H7 (cell line): ENCODE measurements at regions not wholly inside any gene's neighbourhood (a gene's known extent, or its start where the extent isn't known, plus 50 kb on each side); places are given as distances from the start of the nearest gene placed in this dataset.

Experiments
- DNase-seq: peaks from one replicate; pipeline ENCODE4 v3.0.0; 2012
- H3K27me3 ChIP-seq: 2 replicates; pipeline ENCODE4 v1.6.0; 2011; ENCODE audit warnings: mild to moderate bottlenecking, low read length; ENCODE audit not compliant: control insufficient read depth, insufficient read depth
- H3K36me3 ChIP-seq: replicated peaks from 2 replicates; pipeline ENCODE4 v1.5.1; 2011; ENCODE audit warnings: low read length; ENCODE audit not compliant: control insufficient read depth, insufficient read depth
- H3K4me3 ChIP-seq: 2 replicates; pipeline ENCODE4 v1.5.1; 2011; ENCODE audit warnings: low read depth, mild to moderate bottlenecking, control low read depth, low read length, moderate library complexity; ENCODE audit not compliant: insufficient read depth

DNA sequence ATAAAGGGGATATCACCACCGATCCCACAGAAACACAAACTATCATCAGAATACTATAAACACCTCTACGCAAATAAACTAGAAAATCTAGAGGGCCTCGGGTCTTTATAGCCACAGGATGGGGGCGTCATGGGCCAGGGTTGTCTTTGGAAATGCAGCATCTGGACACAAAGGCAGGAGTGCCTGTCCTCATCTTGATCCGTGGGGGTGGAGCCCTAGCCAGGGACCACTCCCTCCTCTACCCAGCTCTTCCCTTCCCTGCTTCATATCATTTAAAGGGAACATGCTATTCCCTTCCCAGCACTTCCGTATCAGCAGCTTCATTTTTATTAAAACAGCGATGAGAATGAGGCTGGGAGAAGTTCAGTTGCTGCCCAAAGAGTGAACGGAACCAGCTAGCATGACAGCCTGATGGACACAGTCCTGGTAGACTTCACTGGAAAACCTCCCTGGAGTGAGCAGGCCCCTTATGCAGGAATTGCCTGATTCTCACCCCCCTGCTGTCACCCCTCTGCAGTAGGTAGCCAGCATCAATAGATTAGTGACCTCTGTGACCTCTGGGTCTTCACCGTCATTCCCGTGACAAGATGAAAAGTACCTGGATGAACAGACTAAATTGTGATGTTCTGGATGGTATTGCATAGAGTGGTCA, 251.4 kb upstream of the RGS6 start:
- Histone ChIP-seq H3K27me3 (no peaks in the 10 kb centered on the region), H3K36me3 (no peaks in the 10 kb centered on the region), H3K4me3 (no peak overlapping the region)
- DNase-seq: peak; percentile 68

DNA sequence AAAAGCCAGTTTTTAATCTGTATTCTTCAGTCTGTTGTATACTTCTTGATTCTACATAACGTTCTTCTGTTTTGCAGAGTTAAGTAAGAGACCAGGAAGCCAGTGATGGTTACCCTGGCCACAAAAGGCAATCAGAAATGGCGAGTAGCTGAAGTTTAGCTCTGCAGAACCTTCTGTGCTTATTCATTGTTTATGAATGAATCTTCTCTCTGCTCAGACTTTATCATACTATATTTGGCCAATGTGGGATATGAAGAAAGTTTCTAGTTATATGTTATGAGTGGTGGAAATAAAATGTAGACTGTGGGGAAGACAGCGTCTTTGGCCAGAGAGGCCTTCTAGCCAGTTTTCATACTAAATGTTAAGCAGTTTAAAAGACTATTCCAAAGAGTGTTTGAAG, 249.9 kb upstream of the RGS6 start:
- DNase-seq: no peak
- H3K27me3 ChIP-seq: no peaks in the 10 kb centered on the region
- H3K4me3 ChIP-seq: no peak overlapping the region
- H3K36me3 ChIP-seq: no peaks in the 10 kb centered on the region

- Histone ChIP-seq H3K36me3 (no peaks in the 10 kb centered on the region), H3K4me3 (no peak overlapping the region), H3K27me3 (no peaks in the 10 kb centered on the region)
- DNase-seq: no peak
Measured at GRCh38 chr14:71684323-71684722, 247.9 kb upstream of the RGS6 start.

- no peak overlapping the region for H3K4me3 ChIP-seq
- DNase-seq: no peak
- no peaks in the 10 kb centered on the region for H3K27me3 ChIP-seq
- H3K36me3 ChIP-seq: no peaks in the 10 kb centered on the region
Measured at GRCh38 chr14:71686677-71687076, 245.6 kb upstream of the RGS6 start.

DNA sequence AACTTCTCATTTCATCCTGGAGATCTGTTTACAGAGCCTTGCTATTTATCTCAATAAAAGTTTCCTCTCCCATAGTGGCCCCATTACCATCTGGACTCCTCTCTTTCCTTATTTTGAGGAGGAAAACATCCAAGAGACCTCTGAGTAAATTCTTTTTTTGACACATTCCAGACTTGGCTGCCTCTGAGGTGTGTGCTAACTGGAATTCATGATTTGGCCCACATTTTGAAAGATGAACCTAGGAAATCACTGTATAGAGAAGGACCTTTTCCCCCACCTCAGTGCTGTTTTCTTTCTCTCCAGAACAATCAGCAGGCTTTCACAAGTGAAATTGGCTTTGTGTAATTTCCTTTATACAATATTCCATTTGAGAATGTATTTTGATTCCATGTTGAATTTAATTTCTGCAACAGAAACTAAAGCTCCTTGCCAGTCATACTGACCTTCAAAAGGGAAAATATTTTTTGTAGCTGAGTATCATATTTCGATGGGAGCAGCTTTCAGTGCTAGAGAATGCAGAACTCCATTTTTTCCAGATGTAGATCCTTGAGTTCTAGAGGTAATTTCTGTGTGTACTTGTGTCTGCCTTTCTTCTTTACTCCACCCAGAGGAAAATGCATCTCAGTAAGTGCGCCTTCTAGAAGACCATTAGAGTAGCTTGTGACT, 244.9 kb upstream of the RGS6 start:
- Histone ChIP-seq H3K36me3 (no peaks in the 10 kb centered on the region), H3K27me3 (no peaks in the 10 kb centered on the region), H3K4me3 (no peak overlapping the region)
- no peak for DNase-seq

DNA sequence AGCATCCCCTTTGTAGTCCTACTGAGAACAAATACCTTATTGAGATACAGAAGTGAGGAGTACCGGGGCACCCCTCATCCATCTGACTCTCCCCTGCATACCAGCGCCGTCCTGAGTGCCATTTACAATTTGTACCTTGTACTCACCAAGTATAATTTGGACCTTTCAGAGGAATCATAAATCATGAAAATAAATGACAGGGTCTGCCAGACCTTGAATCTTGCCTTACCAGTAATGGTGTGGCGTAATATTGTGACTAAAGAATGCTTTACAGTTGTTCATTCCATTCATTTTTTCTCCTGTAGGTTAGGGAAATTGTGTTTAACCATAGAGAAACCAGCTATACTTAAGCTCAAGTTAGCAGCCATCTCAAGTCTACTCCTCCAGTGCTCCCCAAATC, 243.7 kb upstream of the RGS6 start:
- Histone ChIP-seq H3K4me3 (no peak overlapping the region), H3K27me3 (no peaks in the 10 kb centered on the region), H3K36me3 (no peaks in the 10 kb centered on the region)
- DNase-seq: no peak

GRCh38 chr14:71690478-71690877, 241.8 kb upstream of the RGS6 start:
- Histone ChIP-seq H3K27me3 (no peaks in the 10 kb centered on the region), H3K36me3 (no peaks in the 10 kb centered on the region), H3K4me3 (no peak overlapping the region)
- no peak for DNase-seq

- no peak for DNase-seq
- Histone ChIP-seq H3K36me3 (no peaks in the 10 kb centered on the region), H3K4me3 (no peak overlapping the region), H3K27me3 (no peaks in the 10 kb centered on the region)
Measured at GRCh38 chr14:71692496-71692895, 239.7 kb upstream of the RGS6 start.

DNA sequence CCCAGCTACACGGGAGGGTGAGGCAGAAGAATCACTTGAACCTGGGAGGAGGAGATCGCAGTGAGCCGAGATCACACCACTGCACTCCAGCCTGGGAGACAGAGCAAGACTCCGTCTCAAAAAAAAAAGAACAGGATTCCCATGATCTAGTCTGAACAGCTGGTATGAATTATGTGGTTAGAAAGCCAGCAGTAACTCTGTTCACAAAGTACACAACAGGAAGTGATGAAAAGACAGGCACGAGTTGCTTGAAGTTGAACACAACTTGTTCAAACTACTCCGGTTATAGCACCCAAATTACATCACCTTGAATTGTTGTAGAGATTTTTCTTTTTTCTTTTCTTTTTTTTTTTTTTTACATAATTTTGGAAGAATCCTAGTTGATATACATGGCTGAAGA, 238.8 kb upstream of the RGS6 start:
- no peak for DNase-seq
- H3K36me3 ChIP-seq: no peaks in the 10 kb centered on the region
- H3K27me3 ChIP-seq: no peaks in the 10 kb centered on the region

GRCh38 chr14:71694591-71695530, 237.4 kb upstream of the RGS6 start:
- no peaks in the 10 kb centered on the region for H3K36me3 ChIP-seq
- H3K27me3 ChIP-seq: no peaks in the 10 kb centered on the region
- H3K4me3 ChIP-seq: no peak overlapping the region
- DNase-seq: no peak

More for the DNA sequence above, 238.8 kb upstream of the RGS6 start:
- H3K4me3 ChIP-seq: no peak overlapping the region

- Histone ChIP-seq H3K36me3 (no peaks in the 10 kb centered on the region), H3K27me3 (no peaks in the 10 kb centered on the region), H3K4me3 (no peak overlapping the region)
- no peak for DNase-seq
Measured at GRCh38 chr14:71695611-71696350, 236.4 kb upstream of the RGS6 start.

GRCh38 chr14:71698027-71698426, 234.2 kb upstream of the RGS6 start:
- no peak for DNase-seq
- no peak overlapping the region for H3K4me3 ChIP-seq
- H3K36me3 ChIP-seq: no peaks in the 10 kb centered on the region
- no peaks in the 10 kb centered on the region for H3K27me3 ChIP-seq

DNA sequence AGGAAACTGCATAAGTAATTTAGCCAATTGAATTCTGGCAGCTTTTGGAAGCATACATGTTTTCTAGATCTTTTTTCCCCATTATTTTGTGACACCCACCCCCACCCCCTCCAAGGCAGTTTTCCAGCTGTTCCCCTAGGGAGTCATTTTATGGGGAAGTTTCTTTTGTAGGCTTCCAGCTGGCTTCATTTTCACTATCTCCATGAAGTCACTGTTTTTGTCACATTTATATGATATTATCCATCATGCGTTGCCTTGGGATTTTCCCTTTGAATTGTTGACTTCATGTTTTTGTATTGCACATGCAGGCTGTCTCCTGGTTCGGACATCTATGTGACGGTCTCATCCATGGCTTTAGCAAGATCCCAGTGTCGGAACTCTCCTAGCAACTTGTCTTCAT, 233.6 kb upstream of the RGS6 start:
- DNase-seq: no peak
- Histone ChIP-seq H3K4me3 (no peak overlapping the region), H3K27me3 (no peaks in the 10 kb centered on the region), H3K36me3 (no peaks in the 10 kb centered on the region)

- Histone ChIP-seq H3K4me3 (no peak overlapping the region), H3K27me3 (no peaks in the 10 kb centered on the region), H3K36me3 (0 out of 2 replicates have a peak, but pooled peaks cover 2% of the 10 kb centered on the region)
- no peak for DNase-seq
Measured at GRCh38 chr14:71701990-71702389, 230.2 kb upstream of the RGS6 start.
